WTC11 (cell line): ENCODE measurements at regions not wholly inside any gene's neighbourhood (a gene's known extent, or its start where the extent isn't known, plus 50 kb on each side); places are given as distances from the start of the nearest gene placed in this dataset.

ENCODE experiments used
- CREB1 ChIP-seq: sonication (generic); formaldehyde crosslinking; IDR thresholded peaks from 2 replicates; pipeline ENCODE4 v1.8.0; 2023; ENCODE audit warnings: mild to moderate bottlenecking, missing genetic modification reagents
- CTCF ChIP-seq: fragments of 200-600 bp; IDR thresholded peaks from 2 replicates; pipeline ENCODE4 v1.8.0; 2022; ENCODE audit warnings: antibody characterized with exemption
- E2F4 ChIP-seq: sonication (generic); formaldehyde crosslinking; IDR thresholded peaks from 2 replicates; pipeline ENCODE4 v1.8.1; 2022; ENCODE audit warnings: low read depth, mild to moderate bottlenecking, moderate library complexity, missing genetic modification reagents, borderline replicate concordance
- NFATC4 ChIP-seq: fragments of 250-450 bp; sonication (Bioruptor Pico); IDR thresholded peaks from 2 replicates; pipeline ENCODE4 v1.9.0; 2021; ENCODE audit warnings: mild to moderate bottlenecking
- NR3C1 ChIP-seq: sonication (generic); formaldehyde crosslinking; conservative IDR thresholded peaks from 2 replicates; pipeline ENCODE4 v1.8.1; 2023; ENCODE audit warnings: low read depth, mild to moderate bottlenecking, missing genetic modification reagents
- USF1 ChIP-seq: sonication (generic); formaldehyde crosslinking; IDR thresholded peaks from 2 replicates; pipeline ENCODE4 v1.8.0; 2022; ENCODE audit warnings: mild to moderate bottlenecking, missing genetic modification reagents
- ZNF396 ChIP-seq: fragments of 250-450 bp; sonication (Bioruptor Pico); IDR thresholded peaks from 2 replicates; pipeline ENCODE4 v1.8.0; 2021; ENCODE audit warnings: mild to moderate bottlenecking, moderate library complexity, borderline replicate concordance
- ZNF512 ChIP-seq: sonication (generic); formaldehyde crosslinking; IDR thresholded peaks from 2 replicates; pipeline ENCODE4 v1.8.1; 2022; ENCODE audit warnings: missing genetic modification reagents, borderline replicate concordance

- no peak for TF ChIP-seq CTCF
- TF ChIP-seq ZNF512, result no peak
- no peak for TF ChIP-seq NR3C1 (CRISPR knock-in tag)
- TF ChIP-seq ZNF396, result no peak
- no peak for TF ChIP-seq NFATC4 (CRISPR knock-in tag)
- TF ChIP-seq CREB1 (CRISPR knock-in tag), result no peak
- TF ChIP-seq USF1 (CRISPR knock-in tag), result no peak
- TF ChIP-seq E2F4 (CRISPR knock-in tag), result no peak
Observed at GRCh38 chr13:76329866-76330580, 556.2 kb downstream of the KCTD12 start.
